NT2/D1 (cell line): ENCODE measurements at regions not wholly inside any gene's neighbourhood (a gene's known extent, or its start where the extent isn't known, plus 50 kb on each side); places are given as distances from the start of the nearest gene placed in this dataset.
"Not testable (repeated sequence)": the region's sequence is repeated elsewhere in the genome, so short reads cannot be mapped to it uniquely, and the experiment has no call there.

Experiments
- DNase-seq: peaks from one replicate; pipeline ENCODE4 v3.0.0-alpha.2; 2011; ENCODE audit warnings: low read depth, low spot score
- H3K27me3 ChIP-seq: 2 replicates; pipeline ENCODE4 v1.6.0; 2011; ENCODE audit warnings: mild to moderate bottlenecking; ENCODE audit not compliant: insufficient read length, insufficient read depth
- H3K36me3 ChIP-seq: 2 replicates; pipeline ENCODE4 v1.6.1; 2011; ENCODE audit warnings: mild to moderate bottlenecking, low read length, mixed read lengths; ENCODE audit not compliant: insufficient read depth, insufficient read length
- H3K4me1 ChIP-seq: 2 replicates; pipeline ENCODE4 v1.5.1; 2011; ENCODE audit not compliant: insufficient read depth, insufficient read length
- H3K4me3 ChIP-seq: 2 replicates; pipeline ENCODE4 v1.5.1; 2011; ENCODE audit warnings: low read depth; ENCODE audit not compliant: insufficient read length
- H3K9ac ChIP-seq: 2 replicates; pipeline ENCODE4 v1.6.0; 2011; ENCODE audit warnings: low read depth; ENCODE audit not compliant: insufficient read length
- H3K9me3 ChIP-seq: 2 replicates; pipeline ENCODE4 v1.5.1; 2011; ENCODE audit warnings: mild to moderate bottlenecking, low read length; ENCODE audit not compliant: insufficient read depth
- SUZ12 ChIP-seq: IDR thresholded peaks from 2 replicates; pipeline ENCODE4 v1.6.1; 2011; ENCODE audit not compliant: insufficient read length, insufficient read depth; ENCODE audit errors: extremely low read depth
- YY1 ChIP-seq: IDR thresholded peaks from 2 replicates; pipeline ENCODE4 v1.6.1; 2011; ENCODE audit not compliant: insufficient read length, insufficient read depth
- ZNF274 ChIP-seq: IDR thresholded peaks from 2 replicates; pipeline ENCODE4 v1.6.1; 2011; ENCODE audit warnings: mild to moderate bottlenecking, low read depth, low read length

DNA sequence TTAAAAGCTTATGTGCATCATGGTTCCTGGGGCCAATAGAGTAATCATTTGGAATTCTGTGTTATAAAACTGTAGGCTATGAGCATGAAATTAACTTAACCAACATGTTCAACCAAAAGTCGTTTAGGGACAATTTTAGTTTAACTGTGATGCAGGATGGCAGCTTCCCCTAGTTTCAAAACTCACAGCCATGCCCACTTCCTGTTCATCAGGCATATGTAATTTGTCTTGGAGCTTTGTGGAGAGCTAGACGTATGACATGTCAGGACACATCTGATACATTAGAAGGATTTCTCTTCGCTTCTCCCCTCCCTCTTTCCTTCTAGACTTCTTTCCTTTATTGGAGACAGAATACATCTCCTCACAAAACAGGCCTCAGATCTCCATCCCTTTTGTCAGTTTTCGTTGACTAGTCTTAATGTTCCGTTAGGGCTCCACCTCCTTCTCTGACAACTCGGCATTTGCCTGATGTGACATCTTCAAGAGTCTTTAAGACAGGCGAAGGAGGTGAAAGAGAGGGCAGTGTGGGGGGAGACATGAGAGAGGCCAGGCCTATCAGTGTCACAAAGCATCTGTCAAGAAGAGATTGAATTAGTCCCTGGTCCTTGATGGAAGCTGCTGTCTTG is 176.0 kb downstream of the MSX2 start:
- no peak for TF ChIP-seq ZNF274
- no peak for TF ChIP-seq YY1
- TF ChIP-seq SUZ12, result no peak
- DNase-seq, result no peak

DNA sequence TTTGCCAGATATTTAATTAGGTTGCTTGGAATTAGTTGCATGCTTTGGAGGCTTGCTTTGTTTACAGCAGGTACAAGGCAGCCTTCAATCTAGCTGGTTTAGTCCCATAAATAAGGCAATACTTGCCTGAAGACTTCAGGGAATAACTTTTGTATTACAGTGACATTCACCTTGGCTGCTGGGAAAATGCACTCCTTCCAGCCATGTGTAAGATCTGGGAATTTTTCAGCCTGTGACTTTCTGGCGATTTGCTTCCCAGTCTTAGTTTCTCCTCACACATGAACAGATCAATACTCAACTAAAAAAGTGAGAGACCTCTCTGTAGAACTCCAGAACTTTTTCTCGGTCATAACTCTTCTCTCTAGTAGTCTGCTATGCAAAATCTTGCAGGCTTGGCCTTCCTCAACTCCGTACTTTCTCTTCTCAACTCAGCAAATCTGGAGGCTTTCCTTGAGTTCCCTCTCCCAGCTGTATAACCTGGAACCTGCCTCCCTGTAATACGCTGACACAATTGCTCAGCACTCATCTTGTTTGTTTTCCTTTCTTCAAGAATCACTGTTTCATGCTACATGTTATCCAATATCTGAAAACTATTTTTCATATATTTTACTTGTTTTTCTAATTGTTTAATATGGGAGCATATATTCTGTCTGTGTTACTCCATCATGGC is 173.0 kb downstream of the MSX2 start:
- Histone ChIP-seq H3K4me1 (no peaks in the 10 kb centered on the region), H3K4me3 (no peak overlapping the region), H3K36me3 (no peaks in the 10 kb centered on the region), H3K9ac (no peak overlapping the region), H3K9me3 (no peaks in the 10 kb centered on the region; the same call in 1 of the 2 replicates), H3K27me3 (no peaks in the 10 kb centered on the region)
- TF ChIP-seq YY1 (no peak), SUZ12 (no peak), ZNF274 (no peak)
- no peak for DNase-seq

More for the DNA sequence above, 176.0 kb downstream of the MSX2 start:
- Histone ChIP-seq H3K4me3 (no peak overlapping the region), H3K9me3 (no peaks in the 10 kb centered on the region; the same call in 1 of the 2 replicates), H3K36me3 (no peaks in the 10 kb centered on the region), H3K27me3 (no peaks in the 10 kb centered on the region), H3K9ac (no peak overlapping the region), H3K4me1 (no peaks in the 10 kb centered on the region)

DNA sequence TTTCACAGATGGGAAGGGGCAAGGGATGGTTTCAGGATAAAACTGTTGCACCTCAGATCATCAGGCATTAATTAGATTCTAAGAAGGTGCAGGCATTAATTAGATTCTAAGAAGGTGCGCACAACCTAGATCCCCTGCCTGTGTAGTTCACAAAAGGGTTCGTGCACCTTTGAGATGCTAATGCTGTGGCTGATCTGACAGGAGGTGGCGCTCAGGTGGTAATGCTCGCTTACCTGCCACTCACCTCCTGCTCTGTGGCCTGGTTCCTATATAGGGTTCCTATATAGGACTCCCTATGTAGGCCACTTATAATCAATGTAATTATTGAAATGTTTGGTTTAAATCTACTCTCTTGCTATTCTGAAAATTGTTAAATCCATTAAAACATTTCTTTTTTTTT is 171.0 kb downstream of the MSX2 start:
- H3K4me1 ChIP-seq, result no peaks in the 10 kb centered on the region
- no peak for DNase-seq
- TF ChIP-seq ZNF274 (no peak), SUZ12 (no peak), YY1 (no peak)
- no peak overlapping the region for H3K9ac ChIP-seq
- peaks cover 5% of the 10 kb centered on the region; the same call in 1 of the 2 replicates for H3K9me3 ChIP-seq
- H3K36me3 ChIP-seq, result no peaks in the 10 kb centered on the region
- H3K27me3 ChIP-seq, result no peaks in the 10 kb centered on the region
- no peak overlapping the region for H3K4me3 ChIP-seq

DNA sequence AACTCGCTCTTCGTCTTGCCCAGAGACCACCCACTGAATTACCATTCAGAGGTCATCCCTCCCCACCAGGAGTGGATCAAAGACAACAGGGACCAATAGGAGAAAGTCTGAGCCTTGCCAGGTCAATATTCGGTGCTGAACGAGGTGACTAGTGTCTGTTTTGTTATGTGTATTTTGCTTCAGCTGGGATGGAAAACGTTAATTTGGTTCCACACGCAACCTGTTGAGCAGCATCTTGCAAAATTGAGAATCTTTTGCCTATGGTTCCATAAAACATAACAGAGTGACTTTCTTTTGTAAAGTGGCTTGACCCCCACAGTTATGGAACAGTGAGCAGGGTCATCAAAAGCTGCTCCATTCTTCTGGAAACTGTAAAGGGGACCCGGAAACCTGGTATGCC is 168.4 kb downstream of the MSX2 start:
- H3K9me3 ChIP-seq, result peaks cover 5% of the 10 kb centered on the region; the same call in 1 of the 2 replicates
- H3K27me3 ChIP-seq, result no peaks in the 10 kb centered on the region
- no peak for DNase-seq
- no peak overlapping the region for H3K4me3 ChIP-seq
- no peaks in the 10 kb centered on the region for H3K36me3 ChIP-seq
- no peak for TF ChIP-seq YY1
- no peak for TF ChIP-seq SUZ12
- no peak for TF ChIP-seq ZNF274
- no peak overlapping the region for H3K9ac ChIP-seq
- H3K4me1 ChIP-seq, result no peaks in the 10 kb centered on the region

DNA sequence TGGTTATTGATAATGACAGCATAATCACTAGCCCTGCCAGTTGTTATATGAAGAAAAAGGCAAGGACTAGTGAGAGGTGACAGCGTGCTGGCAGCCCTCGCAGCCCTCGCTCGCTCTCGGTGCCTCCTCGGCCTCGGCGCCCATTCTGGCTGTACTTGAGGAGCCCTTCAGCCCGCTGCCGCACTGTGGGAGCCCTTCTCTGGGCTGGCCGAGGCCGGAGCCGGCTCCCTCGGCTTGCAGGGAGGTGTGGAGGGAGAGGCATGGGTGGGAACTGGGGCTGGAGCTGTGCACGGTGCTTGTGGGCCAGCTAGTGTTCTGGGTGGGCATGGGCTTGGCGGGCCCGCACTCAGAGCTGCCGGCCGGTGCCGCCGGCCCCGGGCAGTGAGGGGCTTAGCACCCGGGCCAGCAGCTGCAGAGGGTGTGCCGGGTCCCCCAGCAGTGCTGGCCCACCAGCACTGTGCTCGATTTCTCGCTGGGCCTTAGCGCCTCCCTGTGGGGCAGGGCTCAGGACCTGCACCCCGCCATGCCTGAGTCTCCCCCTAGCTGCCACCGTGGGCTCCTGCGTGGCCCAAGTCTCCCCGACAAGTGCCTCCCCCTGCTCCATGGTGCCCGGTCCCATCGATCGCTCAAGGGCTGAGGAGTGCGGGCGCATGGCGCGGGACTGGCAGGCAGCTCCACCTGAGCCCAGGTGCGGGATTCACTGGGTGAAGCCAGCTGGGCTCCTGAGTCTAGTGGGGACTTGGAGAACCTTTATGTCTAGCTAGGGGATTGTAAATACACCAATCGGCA is 156.2 kb downstream of the MSX2 start:
- not testable (repeated sequence) for H3K36me3 ChIP-seq, H3K27me3 ChIP-seq, H3K9me3 ChIP-seq, DNase-seq, H3K4me3 ChIP-seq, H3K4me1 ChIP-seq, H3K9ac ChIP-seq

DNA sequence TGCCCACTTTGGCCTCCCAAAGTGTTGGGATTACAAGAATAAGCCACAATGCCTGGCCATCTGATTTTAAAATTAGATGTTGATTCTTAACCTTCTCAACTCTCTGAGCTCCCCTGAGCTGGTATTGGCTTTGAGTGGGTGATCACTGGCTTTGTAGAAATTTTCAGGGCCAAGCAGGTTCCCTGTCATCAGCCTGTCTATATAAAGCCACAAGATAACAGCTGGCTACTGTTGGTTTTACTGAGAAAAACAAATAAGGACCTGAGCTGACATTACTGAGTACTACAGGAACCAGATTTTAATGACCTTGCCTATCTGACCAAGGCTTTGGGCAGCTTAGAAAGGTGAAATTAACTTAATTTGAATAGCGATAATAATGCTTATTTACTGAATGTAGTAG is 153.6 kb downstream of the MSX2 start:
- H3K9me3 ChIP-seq, result peaks cover 7% of the 10 kb centered on the region; the same call in 1 of the 2 replicates
- no peak for DNase-seq
- TF ChIP-seq SUZ12, result no peak
- no peak for TF ChIP-seq YY1
- no peak for TF ChIP-seq ZNF274
- H3K36me3 ChIP-seq, result no peaks in the 10 kb centered on the region
- no peak overlapping the region for H3K9ac ChIP-seq
- H3K27me3 ChIP-seq, result no peaks in the 10 kb centered on the region
- H3K4me3 ChIP-seq, result no peak overlapping the region
- no peaks in the 10 kb centered on the region for H3K4me1 ChIP-seq

DNA sequence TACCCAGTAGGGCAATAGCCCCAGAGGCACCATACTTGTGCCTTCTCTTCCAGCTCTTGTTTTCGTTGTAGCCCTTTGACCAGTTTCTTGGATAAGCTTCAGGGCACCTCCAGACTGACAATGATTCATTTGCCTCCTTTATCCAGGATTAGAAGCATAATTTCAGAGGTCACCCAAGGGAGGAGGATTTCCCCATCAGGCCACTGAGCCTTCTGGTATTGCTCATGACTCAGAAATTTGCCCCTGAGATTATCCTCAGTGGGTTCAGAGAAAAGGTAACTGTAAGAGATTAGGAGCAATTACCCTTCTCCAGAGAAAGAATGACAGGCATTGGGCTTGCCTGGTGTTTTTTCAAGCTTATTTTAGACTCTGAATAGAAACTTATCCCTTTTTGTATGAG is 147.9 kb downstream of the MSX2 start:
- Histone ChIP-seq H3K9ac (no peak overlapping the region), H3K27me3 (no peaks in the 10 kb centered on the region), H3K36me3 (no peaks in the 10 kb centered on the region), H3K4me1 (no peaks in the 10 kb centered on the region), H3K4me3 (no peak overlapping the region), H3K9me3 (no peaks in the 10 kb centered on the region)
- TF ChIP-seq ZNF274 (no peak), YY1 (no peak), SUZ12 (no peak)
- DNase-seq, result no peak
